ENCODE measurements at regions not wholly inside any gene's neighbourhood (a gene's known extent, or its start where the extent isn't known, plus 50 kb on each side); places are given as distances from the start of the nearest gene placed in this dataset.

DNA sequence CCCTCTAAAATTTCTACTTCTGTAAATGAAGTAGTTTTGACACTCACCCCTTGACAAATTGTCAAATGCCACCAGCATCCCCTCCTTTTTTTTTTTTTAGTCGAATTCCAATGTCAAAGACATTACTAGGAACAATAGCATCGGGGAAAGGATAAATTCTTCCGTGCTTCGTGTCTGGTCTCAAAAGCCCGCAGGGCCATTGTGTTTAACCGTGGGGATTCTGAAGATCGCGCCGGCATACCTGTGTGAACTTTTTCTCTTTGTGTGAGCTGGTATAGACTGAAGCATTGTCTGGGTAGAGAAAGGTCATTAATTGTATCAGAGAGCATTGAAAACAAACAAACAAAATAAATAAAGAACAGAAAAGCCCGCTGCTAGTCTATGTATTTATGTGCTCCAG lies 313.9 kb downstream of the ASMT start:
- Histone ChIP-seq H3K36me3 (ENCODE audit: insufficient read depth, low read length) (no peaks in the 10 kb centered on the region), H3K27me3 (ENCODE audit: insufficient read depth, low read length, poor library complexity, severe bottlenecking) (no peaks in the 10 kb centered on the region), H3K4me1 (ENCODE audit: insufficient read depth, low read length, poor library complexity, severe bottlenecking) (no peaks in the 10 kb centered on the region), H3K9me3 (ENCODE audit: insufficient read depth, low read depth, low read length) (no peaks in the 10 kb centered on the region), H2AFZ (ENCODE audit: low read length) (no peak overlapping the region), H3F3A (ENCODE audit: low read depth) (no peaks in the 10 kb centered on the region), H3K9ac (ENCODE audit: low read depth, low read length, poor library complexity, severe bottlenecking) (no peak overlapping the region), H3K79me2 (ENCODE audit: insufficient read depth, low read length) (no peaks in the 10 kb centered on the region), H4K20me1 (ENCODE audit: insufficient read depth, low read length, poor library complexity, severe bottlenecking) (no peaks in the 10 kb centered on the region), H3K4me3 (ENCODE audit: low read length, poor library complexity, severe bottlenecking) (no peak overlapping the region), H3K4me2 (ENCODE audit: low read depth, low read length, poor library complexity, severe bottlenecking) (no peak overlapping the region), H3K9me2 (replicated peaks; ENCODE audit: low read depth, low read length) (no peaks in the 10 kb centered on the region)
- TF ChIP-seq EZH2phosphoT487 (IDR thresholded peaks at IDR 0.05; ENCODE audit: borderline replicate concordance) = no peak
- TF ChIP-seq, protein P1, sequence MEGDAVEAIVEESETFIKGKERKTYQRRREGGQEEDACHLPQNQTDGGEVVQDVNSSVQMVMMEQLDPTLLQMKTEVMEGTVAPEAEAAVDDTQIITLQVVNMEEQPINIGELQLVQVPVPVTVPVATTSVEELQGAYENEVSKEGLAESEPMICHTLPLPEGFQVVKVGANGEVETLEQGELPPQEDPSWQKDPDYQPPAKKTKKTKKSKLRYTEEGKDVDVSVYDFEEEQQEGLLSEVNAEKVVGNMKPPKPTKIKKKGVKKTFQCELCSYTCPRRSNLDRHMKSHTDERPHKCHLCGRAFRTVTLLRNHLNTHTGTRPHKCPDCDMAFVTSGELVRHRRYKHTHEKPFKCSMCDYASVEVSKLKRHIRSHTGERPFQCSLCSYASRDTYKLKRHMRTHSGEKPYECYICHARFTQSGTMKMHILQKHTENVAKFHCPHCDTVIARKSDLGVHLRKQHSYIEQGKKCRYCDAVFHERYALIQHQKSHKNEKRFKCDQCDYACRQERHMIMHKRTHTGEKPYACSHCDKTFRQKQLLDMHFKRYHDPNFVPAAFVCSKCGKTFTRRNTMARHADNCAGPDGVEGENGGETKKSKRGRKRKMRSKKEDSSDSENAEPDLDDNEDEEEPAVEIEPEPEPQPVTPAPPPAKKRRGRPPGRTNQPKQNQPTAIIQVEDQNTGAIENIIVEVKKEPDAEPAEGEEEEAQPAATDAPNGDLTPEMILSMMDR (conservative IDR thresholded peaks at IDR 0.05; ENCODE audit: low read length) = no peak

GRCh38 chrX:1932231-1932630 lies 317.4 kb downstream of the ASMT start:
- Histone ChIP-seq H3K9ac (ENCODE audit: low read depth, low read length, poor library complexity, severe bottlenecking) (no peak overlapping the region), H3K79me2 (ENCODE audit: insufficient read depth, low read length) (no peaks in the 10 kb centered on the region), H3K4me1 (ENCODE audit: insufficient read depth, low read length, poor library complexity, severe bottlenecking) (no peaks in the 10 kb centered on the region), H3K4me2 (ENCODE audit: low read depth, low read length, poor library complexity, severe bottlenecking) (no peak overlapping the region), H3K36me3 (ENCODE audit: insufficient read depth, low read length) (no peaks in the 10 kb centered on the region), H3K9me3 (ENCODE audit: insufficient read depth, low read depth, low read length) (no peaks in the 10 kb centered on the region), H3K4me3 (ENCODE audit: low read length, poor library complexity, severe bottlenecking) (no peak overlapping the region), H3F3A (ENCODE audit: low read depth) (no peaks in the 10 kb centered on the region), H2AFZ (ENCODE audit: low read length) (no peak overlapping the region), H4K20me1 (ENCODE audit: insufficient read depth, low read length, poor library complexity, severe bottlenecking) (no peaks in the 10 kb centered on the region), H3K27me3 (ENCODE audit: insufficient read depth, low read length, poor library complexity, severe bottlenecking) (no peaks in the 10 kb centered on the region), H3K9me2 (replicated peaks; ENCODE audit: low read depth, low read length) (no peaks in the 10 kb centered on the region)
- no peak for TF ChIP-seq EZH2phosphoT487 (IDR thresholded peaks at IDR 0.05; ENCODE audit: borderline replicate concordance)
- TF ChIP-seq, protein P1 (conservative IDR thresholded peaks at IDR 0.05; ENCODE audit: low read length) = no peak

- no peak overlapping the region for H3K4me3 ChIP-seq (ENCODE audit: low read length, poor library complexity, severe bottlenecking)
Observed at GRCh38 chrX:1933964-1934363, 319.1 kb downstream of the ASMT start.

More at GRCh38 chrX:1933964-1934363, 319.1 kb downstream of the ASMT start:
- Histone ChIP-seq H2AFZ (ENCODE audit: low read length) (no peak overlapping the region), H3K4me2 (ENCODE audit: low read depth, low read length, poor library complexity, severe bottlenecking) (no peak overlapping the region), H4K20me1 (ENCODE audit: insufficient read depth, low read length, poor library complexity, severe bottlenecking) (no peaks in the 10 kb centered on the region), H3K79me2 (ENCODE audit: insufficient read depth, low read length) (no peaks in the 10 kb centered on the region), H3K36me3 (ENCODE audit: insufficient read depth, low read length) (no peaks in the 10 kb centered on the region), H3K27me3 (ENCODE audit: insufficient read depth, low read length, poor library complexity, severe bottlenecking) (no peaks in the 10 kb centered on the region), H3K9me3 (ENCODE audit: insufficient read depth, low read depth, low read length) (no peaks in the 10 kb centered on the region), H3K9ac (ENCODE audit: low read depth, low read length, poor library complexity, severe bottlenecking) (no peak overlapping the region), H3F3A (ENCODE audit: low read depth) (no peaks in the 10 kb centered on the region), H3K4me1 (ENCODE audit: insufficient read depth, low read length, poor library complexity, severe bottlenecking) (no peaks in the 10 kb centered on the region), H3K9me2 (replicated peaks; ENCODE audit: low read depth, low read length) (no peaks in the 10 kb centered on the region)
- TF ChIP-seq, protein P1 (conservative IDR thresholded peaks at IDR 0.05; ENCODE audit: low read length) = no peak
- TF ChIP-seq EZH2phosphoT487 (IDR thresholded peaks at IDR 0.05; ENCODE audit: borderline replicate concordance) = no peak

All from Loucy (cell line).